ENCODE measurements at regions not wholly inside any gene's neighbourhood (a gene's known extent, or its start where the extent isn't known, plus 50 kb on each side); places are given as distances from the start of the nearest gene placed in this dataset.

GRCh38 chr18:78711971-78712370, 267.6 kb upstream of the SALL3 start:
- no peak overlapping the region for H3K9ac ChIP-seq (ENCODE audit: low read length)
- no peaks in the 10 kb centered on the region for H3K4me1 ChIP-seq (ENCODE audit: low read length)
- peaks cover 7% of the 10 kb centered on the region; the same call in 1 of the 2 replicates for H3K9me3 ChIP-seq (ENCODE audit: insufficient read depth, low read length)
- no peaks in the 10 kb centered on the region for H3K27me3 ChIP-seq (ENCODE audit: low read depth, low read length)
- H3K36me3 ChIP-seq (replicated peaks; ENCODE audit: low read depth, low read length), result no peaks in the 10 kb centered on the region
- H4K20me1 ChIP-seq (ENCODE audit: insufficient read depth, low read length), result no peaks in the 10 kb centered on the region
- no peaks in the 10 kb centered on the region for H3K79me2 ChIP-seq (ENCODE audit: low read length)
- H3K4me2 ChIP-seq (ENCODE audit: low read length), result no peak overlapping the region
- H3K4me3 ChIP-seq (ENCODE audit: low read length), result no peak overlapping the region
- no peak for TF ChIP-seq EZH2phosphoT487 (IDR thresholded peaks at IDR 0.05; ENCODE audit: low read depth)
- TF ChIP-seq, protein P1, sequence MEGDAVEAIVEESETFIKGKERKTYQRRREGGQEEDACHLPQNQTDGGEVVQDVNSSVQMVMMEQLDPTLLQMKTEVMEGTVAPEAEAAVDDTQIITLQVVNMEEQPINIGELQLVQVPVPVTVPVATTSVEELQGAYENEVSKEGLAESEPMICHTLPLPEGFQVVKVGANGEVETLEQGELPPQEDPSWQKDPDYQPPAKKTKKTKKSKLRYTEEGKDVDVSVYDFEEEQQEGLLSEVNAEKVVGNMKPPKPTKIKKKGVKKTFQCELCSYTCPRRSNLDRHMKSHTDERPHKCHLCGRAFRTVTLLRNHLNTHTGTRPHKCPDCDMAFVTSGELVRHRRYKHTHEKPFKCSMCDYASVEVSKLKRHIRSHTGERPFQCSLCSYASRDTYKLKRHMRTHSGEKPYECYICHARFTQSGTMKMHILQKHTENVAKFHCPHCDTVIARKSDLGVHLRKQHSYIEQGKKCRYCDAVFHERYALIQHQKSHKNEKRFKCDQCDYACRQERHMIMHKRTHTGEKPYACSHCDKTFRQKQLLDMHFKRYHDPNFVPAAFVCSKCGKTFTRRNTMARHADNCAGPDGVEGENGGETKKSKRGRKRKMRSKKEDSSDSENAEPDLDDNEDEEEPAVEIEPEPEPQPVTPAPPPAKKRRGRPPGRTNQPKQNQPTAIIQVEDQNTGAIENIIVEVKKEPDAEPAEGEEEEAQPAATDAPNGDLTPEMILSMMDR (IDR thresholded peaks at IDR 0.05; ENCODE audit: low read depth, low read length), result no peak
- H2AFZ ChIP-seq (ENCODE audit: low read depth, low read length), result no peak overlapping the region
- no peak overlapping the region for H3K27ac ChIP-seq (ENCODE audit: low read length)

DNA sequence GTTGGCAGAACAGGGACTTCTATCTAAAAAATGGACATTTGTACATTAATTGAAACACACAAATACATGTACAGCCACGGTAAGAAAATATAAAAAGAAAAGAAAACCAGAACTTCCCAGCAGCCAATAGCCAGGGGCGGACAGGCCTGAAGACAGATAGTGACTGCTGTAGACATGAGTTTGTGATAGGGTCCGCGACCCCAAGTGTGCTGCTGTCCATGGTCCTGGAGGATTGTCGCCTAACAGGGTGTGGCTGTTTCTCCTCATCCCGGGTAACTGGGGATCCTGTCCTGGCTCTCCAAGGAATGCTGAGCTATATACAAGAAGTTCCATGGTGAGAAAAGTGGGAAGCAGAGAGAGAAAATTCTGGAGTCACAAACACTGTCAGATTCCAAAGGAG, 266.5 kb upstream of the SALL3 start:
- Histone ChIP-seq H3K9ac (ENCODE audit: low read length) (no peak overlapping the region), H4K20me1 (ENCODE audit: insufficient read depth, low read length) (no peaks in the 10 kb centered on the region), H3K4me3 (ENCODE audit: low read length) (no peak overlapping the region), H3K4me2 (ENCODE audit: low read length) (no peak overlapping the region), H3K79me2 (ENCODE audit: low read length) (no peaks in the 10 kb centered on the region), H3K4me1 (ENCODE audit: low read length) (no peaks in the 10 kb centered on the region), H3K27me3 (ENCODE audit: low read depth, low read length) (no peaks in the 10 kb centered on the region), H2AFZ (ENCODE audit: low read depth, low read length) (no peak overlapping the region), H3K9me3 (ENCODE audit: insufficient read depth, low read length) (peaks cover 6% of the 10 kb centered on the region; the same call in 1 of the 2 replicates), H3K27ac (ENCODE audit: low read length) (no peak overlapping the region), H3K36me3 (replicated peaks; ENCODE audit: low read depth, low read length) (no peaks in the 10 kb centered on the region)
- TF ChIP-seq, protein P1 (IDR thresholded peaks at IDR 0.05; ENCODE audit: low read depth, low read length), result no peak
- TF ChIP-seq EZH2phosphoT487 (IDR thresholded peaks at IDR 0.05; ENCODE audit: low read depth), result no peak

DNA sequence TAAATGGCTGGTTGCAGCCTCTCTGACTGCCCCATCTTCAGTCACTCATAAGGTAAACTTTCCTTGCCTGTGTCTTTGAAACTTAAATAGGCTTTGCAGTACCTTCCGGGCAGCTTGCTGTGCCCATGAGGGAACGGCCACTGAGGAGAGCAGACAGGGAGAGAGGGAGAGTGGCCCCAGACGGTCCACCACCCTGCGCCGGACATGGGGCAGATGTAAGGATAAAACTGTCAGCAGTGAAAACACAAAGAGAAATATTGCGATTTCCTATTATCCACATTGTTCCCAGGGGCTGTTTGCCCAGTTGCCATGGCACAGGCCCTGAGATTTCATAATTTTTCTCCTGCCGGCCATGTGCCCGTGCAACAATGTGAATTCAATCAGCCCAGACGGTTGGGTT, 265.9 kb upstream of the SALL3 start:
- no peak overlapping the region for H3K27ac ChIP-seq (ENCODE audit: low read length)
- no peaks in the 10 kb centered on the region; the same call in 1 of the 2 replicates for H3K9me3 ChIP-seq (ENCODE audit: insufficient read depth, low read length)
- no peaks in the 10 kb centered on the region for H3K27me3 ChIP-seq (ENCODE audit: low read depth, low read length)
- no peaks in the 10 kb centered on the region for H4K20me1 ChIP-seq (ENCODE audit: insufficient read depth, low read length)
- no peak overlapping the region for H3K4me3 ChIP-seq (ENCODE audit: low read length)
- no peak overlapping the region for H3K9ac ChIP-seq (ENCODE audit: low read length)
- no peaks in the 10 kb centered on the region for H3K4me1 ChIP-seq (ENCODE audit: low read length)
- TF ChIP-seq EZH2phosphoT487 (IDR thresholded peaks at IDR 0.05; ENCODE audit: low read depth), result no peak
- TF ChIP-seq, protein P1 (IDR thresholded peaks at IDR 0.05; ENCODE audit: low read depth, low read length), result no peak
- H3K79me2 ChIP-seq (ENCODE audit: low read length), result no peaks in the 10 kb centered on the region
- H3K4me2 ChIP-seq (ENCODE audit: low read length), result no peak overlapping the region
- H3K36me3 ChIP-seq (replicated peaks; ENCODE audit: low read depth, low read length), result no peaks in the 10 kb centered on the region
- no peak overlapping the region for H2AFZ ChIP-seq (ENCODE audit: low read depth, low read length)

DNA sequence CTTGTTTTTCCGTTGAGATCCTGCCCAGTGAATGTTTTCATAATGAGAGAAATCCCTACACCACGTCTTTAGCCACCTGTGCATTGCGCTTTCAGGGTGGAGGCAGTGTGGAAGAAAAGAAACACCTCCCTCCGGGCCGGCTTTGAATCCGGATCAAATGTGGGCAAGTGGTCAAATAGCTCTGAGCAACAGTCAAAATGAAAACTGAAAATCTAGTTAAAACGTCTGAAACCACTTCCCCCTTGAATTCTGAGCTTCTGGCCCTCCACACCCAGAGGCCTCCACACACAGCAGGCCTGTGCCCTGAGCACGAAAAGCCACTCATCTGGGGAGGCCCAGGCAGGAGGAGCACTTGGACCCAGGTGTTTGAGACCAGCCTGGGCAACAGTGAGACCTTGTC, 263.6 kb upstream of the SALL3 start:
- Histone ChIP-seq H3K27ac (ENCODE audit: low read length) (no peak overlapping the region), H3K27me3 (ENCODE audit: low read depth, low read length) (no peaks in the 10 kb centered on the region), H4K20me1 (ENCODE audit: insufficient read depth, low read length) (no peaks in the 10 kb centered on the region)

More for the DNA sequence above, 263.6 kb upstream of the SALL3 start:
- Histone ChIP-seq H3K4me1 (ENCODE audit: low read length) (no peaks in the 10 kb centered on the region), H3K36me3 (replicated peaks; ENCODE audit: low read depth, low read length) (no peaks in the 10 kb centered on the region), H3K79me2 (ENCODE audit: low read length) (no peaks in the 10 kb centered on the region), H3K4me3 (ENCODE audit: low read length) (no peak overlapping the region), H2AFZ (ENCODE audit: low read depth, low read length) (no peak overlapping the region), H3K9ac (ENCODE audit: low read length) (no peak overlapping the region), H3K4me2 (ENCODE audit: low read length) (no peak overlapping the region), H3K9me3 (ENCODE audit: insufficient read depth, low read length) (peaks cover 4% of the 10 kb centered on the region; the same call in 1 of the 2 replicates)
- TF ChIP-seq, protein P1 (IDR thresholded peaks at IDR 0.05; ENCODE audit: low read depth, low read length), result no peak
- TF ChIP-seq EZH2phosphoT487 (IDR thresholded peaks at IDR 0.05; ENCODE audit: low read depth), result no peak
